ENCODE measurements at regions not wholly inside any gene's neighbourhood (a gene's known extent, or its start where the extent isn't known, plus 50 kb on each side); places are given as distances from the start of the nearest gene placed in this dataset.
"Not testable (repeated sequence)": the region's sequence is repeated elsewhere in the genome, so short reads cannot be mapped to it uniquely, and the experiment has no call there.

GRCh38 chr7:65609131-65609530 is 235.5 kb downstream of the ZNF92 start:
- no peak for DNase-seq (ENCODE audit: low read depth, low spot score)
- H3K27ac ChIP-seq, result no peak overlapping the region

DNA sequence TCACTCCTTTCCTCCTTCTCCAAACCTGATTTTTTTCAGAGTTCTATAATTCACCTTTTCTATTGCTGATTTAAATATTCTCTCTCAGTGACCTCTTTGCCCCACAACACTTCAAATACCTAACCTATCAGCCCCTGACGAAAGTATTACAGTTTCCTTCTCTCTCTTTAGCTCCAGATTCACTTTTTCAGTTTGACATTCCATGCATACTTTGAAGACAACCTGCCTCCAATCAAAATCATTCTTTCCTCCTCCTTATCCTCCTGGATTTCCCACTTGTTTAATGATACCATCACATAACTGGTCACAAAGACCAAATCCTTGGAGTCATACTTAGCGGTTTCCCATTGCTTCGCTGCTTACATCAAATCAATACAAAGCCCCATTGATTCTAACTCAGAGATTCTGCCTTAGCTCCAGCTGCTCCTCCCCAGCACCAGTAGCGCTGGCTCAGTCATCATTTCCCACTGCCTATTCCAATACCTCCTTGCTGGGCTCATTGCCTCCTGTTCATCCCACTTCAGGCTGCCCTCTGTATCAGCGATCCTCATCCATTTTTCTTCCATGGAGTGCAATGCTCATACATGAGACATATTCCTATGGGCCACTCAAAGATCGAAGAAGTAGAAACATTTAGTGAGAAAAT is 240.1 kb downstream of the ZNF92 start:
- DNase-seq (ENCODE audit: low read depth, low spot score); H3K27ac ChIP-seq: not testable (repeated sequence)

DNA sequence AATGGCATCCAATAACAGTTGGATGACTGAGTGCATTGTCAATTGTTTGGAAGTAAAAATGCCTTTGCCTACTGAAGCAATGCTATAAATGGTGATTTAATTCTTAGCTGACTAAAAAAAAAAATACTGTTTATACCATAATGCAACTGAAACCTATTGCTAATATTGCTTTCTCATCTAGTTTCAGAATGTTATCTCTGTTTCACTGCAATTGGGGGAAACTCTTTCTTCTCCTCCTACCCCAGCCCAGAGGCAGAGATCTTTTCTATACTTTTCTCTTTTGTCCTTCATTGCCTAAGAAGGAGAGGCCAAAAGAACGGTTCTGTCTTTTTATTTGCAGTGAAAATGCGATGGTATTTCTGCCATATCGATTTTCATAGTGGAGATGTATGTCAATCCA is 242.5 kb downstream of the ZNF92 start:
- not testable (repeated sequence) for H3K27ac ChIP-seq; DNase-seq (ENCODE audit: low read depth, low spot score)

DNA sequence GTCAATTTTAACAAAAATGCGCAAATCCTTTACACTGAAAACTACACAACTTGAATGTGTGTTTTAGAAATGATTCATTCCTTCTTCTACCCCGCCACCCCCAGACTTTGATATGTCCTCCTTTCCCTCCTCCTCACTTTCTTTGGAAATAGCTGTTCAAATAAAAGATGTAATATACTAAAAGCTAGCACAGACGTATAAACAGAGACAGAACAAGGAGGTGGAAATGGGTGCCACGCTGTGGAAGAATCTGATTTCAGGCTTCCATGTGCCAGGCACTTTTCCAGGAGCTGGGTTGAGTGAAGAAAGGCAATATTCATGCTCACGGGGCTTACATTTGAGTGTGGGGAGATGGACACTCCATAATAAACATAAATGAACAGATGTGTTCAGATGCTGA is 246.6 kb downstream of the ZNF92 start:
- H3K27ac ChIP-seq; DNase-seq (ENCODE audit: low read depth, low spot score): not testable (repeated sequence)

DNA sequence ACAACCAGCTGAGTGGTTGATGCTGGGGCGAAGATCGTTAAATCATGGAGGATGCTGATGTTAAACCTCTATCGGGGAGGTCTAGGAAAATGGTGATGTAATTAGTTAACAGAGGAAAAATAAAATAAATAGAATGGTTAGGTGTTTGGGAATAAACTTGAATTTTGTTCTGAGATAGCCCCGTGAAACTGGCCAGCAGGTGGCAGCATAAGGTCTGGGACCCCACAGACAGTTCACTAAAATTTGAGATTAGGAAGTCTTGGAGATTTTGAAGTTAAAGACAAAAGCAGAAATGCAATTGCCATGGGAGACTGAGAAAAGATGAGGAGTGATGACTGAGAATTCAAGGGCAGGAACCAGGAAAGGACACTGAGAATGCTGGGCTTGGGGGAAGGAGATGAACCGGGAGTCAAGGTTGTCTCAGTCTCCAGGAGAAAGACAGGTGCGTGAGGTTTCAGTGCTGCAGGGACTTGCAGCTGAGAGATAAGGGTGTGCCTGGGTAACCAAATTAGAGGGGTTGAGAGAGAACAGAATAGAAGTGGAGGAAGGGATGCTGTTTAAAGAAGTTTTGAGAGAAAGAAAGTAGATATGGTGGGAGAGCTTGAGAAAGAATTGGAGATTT is 248.0 kb downstream of the ZNF92 start:
- DNase-seq (ENCODE audit: low read depth, low spot score); H3K27ac ChIP-seq: not testable (repeated sequence)

DNA sequence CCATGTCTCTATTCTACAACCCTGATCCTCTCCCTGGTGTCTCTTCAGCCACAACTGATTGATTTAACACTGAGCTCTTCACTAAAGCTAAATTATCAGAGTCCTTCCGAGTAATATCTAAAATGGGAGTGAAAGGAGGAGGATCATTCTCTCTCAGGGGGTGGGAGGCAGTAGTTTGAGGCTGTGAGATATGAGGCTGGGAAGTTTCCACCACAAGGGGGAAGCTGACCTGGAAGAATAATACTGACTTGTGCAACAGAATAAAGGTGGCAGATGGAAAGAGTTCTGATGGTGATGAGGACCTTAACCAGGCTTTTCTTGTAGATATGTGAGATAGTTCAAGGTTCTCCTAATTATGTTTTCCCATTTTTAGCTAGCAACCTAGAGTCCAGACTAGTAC is 241.6 kb upstream of the VKORC1L1 start:
- not testable (repeated sequence) for DNase-seq (ENCODE audit: low read depth, low spot score); H3K27ac ChIP-seq

- not testable (repeated sequence) for DNase-seq (ENCODE audit: low read depth, low spot score); H3K27ac ChIP-seq
Measured at GRCh38 chr7:65633587-65634404, 239.1 kb upstream of the VKORC1L1 start.

- not testable (repeated sequence) for H3K27ac ChIP-seq; DNase-seq (ENCODE audit: low read depth, low spot score)
Measured at GRCh38 chr7:65638918-65639317, 234.0 kb upstream of the VKORC1L1 start.

GRCh38 chr7:65639717-65640116 is 233.2 kb upstream of the VKORC1L1 start:
- not testable (repeated sequence) for H3K27ac ChIP-seq; DNase-seq (ENCODE audit: low read depth, low spot score)

GRCh38 chr7:65643498-65643897 is 229.4 kb upstream of the VKORC1L1 start:
- DNase-seq (ENCODE audit: low read depth, low spot score); H3K27ac ChIP-seq: not testable (repeated sequence)

DNA sequence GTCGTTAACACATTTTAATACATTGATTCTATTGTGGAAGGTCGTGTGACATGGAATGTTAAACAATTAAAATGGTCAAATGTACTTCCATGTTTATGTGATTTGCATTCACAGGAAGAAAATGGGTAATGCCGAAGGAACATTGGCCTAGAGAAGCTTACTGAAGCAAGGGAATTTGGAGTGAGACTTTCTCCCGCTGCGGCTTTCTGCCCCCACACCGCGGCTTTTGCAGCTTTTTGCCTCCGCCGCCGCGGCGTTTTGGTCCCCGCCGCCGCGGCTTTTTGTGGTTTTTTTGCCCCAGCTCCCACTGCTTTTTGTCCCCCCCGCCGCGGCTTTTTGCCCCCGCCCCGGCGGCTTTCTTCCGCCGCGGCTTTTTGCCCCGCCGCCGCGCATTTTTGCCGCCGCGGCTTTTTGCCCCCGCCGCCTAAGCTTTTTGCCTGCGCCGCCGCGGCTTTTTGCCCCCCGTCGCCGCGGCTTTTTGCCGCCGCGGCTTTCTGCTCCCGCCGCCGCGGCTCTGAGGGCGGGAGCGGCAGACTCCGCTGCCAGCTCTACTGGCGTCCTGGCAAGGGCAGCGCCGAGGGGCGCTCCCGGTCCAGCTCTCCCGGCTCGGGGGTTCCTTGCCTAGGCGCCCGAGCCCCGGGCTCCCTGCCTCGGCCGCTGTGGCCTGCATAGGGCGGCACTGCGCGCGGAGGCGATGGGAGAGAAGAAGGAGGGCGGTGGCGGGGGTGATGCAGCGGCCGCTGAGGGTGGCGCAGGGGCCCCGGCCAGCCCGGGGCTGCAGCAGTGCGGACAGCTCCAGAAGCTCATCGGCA is 225.5 kb upstream of the VKORC1L1 start:
- H3K27ac ChIP-seq; DNase-seq (ENCODE audit: low read depth, low spot score): not testable (repeated sequence)

DNA sequence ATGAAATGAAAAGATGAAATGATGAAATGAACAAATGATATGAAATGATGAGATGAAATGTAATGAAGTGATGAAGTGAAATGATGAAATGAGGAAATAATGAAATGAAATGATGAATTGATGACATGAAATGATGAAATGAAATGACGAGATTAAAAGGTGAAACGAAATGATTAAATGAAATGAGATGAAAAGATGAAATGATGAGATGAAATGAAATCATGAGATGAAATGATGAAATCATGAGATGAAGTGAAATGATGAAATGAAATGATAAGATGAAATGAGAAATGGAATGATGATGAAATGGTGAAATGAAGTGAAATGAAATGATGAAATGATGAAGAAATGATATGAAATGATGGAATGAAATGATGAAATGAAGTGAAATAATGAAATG is 221.7 kb upstream of the VKORC1L1 start:
- not testable (repeated sequence) for H3K27ac ChIP-seq; DNase-seq (ENCODE audit: low read depth, low spot score)

- DNase-seq (ENCODE audit: low read depth, low spot score), result not testable (repeated sequence)
Measured at GRCh38 chr7:65651826-65652592, 220.9 kb upstream of the VKORC1L1 start.

DNA sequence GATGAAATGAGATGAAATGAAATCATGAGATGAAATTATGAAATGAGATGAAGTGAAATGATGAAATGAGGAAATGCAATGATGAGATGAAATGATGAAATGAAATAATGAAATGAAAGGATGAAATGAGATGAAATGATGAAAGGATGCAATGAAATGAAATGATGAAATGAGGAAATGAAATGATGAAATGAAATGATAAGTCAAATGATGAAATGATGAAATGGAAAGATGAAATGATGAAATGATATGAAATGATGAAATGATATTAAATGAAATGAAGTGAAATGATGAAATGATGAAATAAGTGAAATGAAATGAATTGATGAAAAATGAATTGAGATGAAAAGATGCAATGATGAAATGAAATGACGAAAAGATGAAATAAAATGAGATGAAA is 220.2 kb upstream of the VKORC1L1 start:
- H3K27ac ChIP-seq, result not testable (repeated sequence)

More at GRCh38 chr7:65651826-65652592, 220.9 kb upstream of the VKORC1L1 start:
- H3K27ac ChIP-seq, result not testable (repeated sequence)

GRCh38 chr7:65656494-65657188 is 216.2 kb upstream of the VKORC1L1 start:
- not testable (repeated sequence) for DNase-seq (ENCODE audit: low read depth, low spot score); H3K27ac ChIP-seq

More for the DNA sequence above, 220.2 kb upstream of the VKORC1L1 start:
- not testable (repeated sequence) for DNase-seq (ENCODE audit: low read depth, low spot score)

- H3K27ac ChIP-seq; DNase-seq (ENCODE audit: low read depth, low spot score): not testable (repeated sequence)
Measured at GRCh38 chr7:65683362-65683761, 189.5 kb upstream of the VKORC1L1 start.

DNA sequence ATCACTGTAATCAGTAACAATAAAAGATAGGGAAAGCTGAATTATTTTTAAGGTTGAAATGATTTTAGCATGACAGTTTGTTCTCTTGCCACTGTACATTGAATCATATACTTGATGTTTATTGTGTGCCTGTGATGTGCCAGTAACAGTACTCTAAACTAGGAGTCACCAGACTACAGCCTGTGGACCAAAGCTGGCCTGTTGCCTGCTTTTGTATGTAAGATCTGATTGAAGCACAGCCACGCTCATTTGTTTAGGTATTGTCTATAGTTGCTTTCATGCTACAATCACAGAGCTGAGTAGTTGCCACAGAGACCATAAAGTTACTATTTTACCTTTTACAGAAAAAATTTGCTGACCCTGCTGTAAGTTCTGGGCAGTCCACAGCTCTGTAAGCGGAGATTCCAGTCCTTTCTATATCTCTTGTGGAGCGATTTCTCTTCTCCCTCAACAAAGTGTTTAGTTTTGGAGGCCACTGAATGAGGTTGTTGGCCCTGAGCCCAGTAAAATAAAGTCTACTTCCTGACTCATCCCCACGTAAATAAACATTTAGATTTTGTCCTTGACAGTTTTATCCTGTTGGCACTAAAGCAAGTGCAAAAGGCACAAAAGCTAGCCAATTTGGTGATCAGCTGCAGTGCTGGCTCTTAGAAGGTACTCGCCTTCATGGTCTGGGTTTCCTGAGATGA is 173.7 kb upstream of the VKORC1L1 start:
- H3K27ac ChIP-seq; DNase-seq (ENCODE audit: low read depth, low spot score): not testable (repeated sequence)

DNA sequence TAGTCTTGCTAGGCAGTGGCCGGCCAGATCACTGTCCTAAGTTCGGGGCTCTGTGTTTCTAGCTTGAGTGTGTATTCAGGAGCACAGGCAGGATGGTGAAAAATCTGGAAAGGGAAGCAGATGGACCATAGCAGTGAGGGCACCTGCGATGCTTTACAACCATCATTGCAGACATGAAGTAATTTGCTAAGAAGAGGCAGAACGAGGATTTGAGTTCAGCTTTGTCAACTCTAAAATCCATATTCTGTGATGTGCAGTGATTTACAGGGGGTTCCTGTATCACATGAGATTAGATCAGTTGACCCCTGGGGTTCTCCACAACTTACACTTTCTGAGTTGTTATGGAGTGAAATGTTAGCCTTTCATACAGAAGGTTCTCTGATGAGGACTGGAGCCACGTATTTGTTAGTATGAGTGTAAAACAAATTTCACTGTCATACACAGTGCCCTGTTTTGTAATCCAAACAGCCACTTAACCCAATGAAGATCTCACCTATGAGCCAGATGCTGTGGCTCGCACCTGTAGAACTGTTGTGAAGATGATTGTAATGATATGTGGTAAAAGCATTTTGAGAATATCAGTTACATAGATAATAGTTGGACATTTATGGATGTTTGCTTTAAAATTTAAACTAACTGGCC is 173.0 kb upstream of the VKORC1L1 start:
- DNase-seq (ENCODE audit: low read depth, low spot score); H3K27ac ChIP-seq: not testable (repeated sequence)
